ENCODE measurements at regions not wholly inside any gene's neighbourhood (a gene's known extent, or its start where the extent isn't known, plus 50 kb on each side); places are given as distances from the start of the nearest gene placed in this dataset.

- intact Hi-C loops (cut with DNase I; ENCODE audit: low total_unique reads) = no loop called here
- no peak overlapping the region for H3K4me3 ChIP-seq (ENCODE audit: low read depth, poor library complexity, severe bottlenecking)
- TF ChIP-seq POLR2A (IDR thresholded peaks at IDR 0.05) = no peak
- no peak for TF ChIP-seq CTCF (IDR thresholded peaks at IDR 0.05)
- DNase-seq (ENCODE audit: low spot score in 2 of 2) = no peak
- 85 to 90% methylated on average over 3 of the region's 3 CpGs for WGBS, 2 donors
Measured at GRCh38 chr7:109391240-109391639, 821.6 kb downstream of the DNAJB9 start.

- intact Hi-C loops (cut with DNase I; ENCODE audit: low total_unique reads) = no loop called here
- no peak for DNase-seq (ENCODE audit: low spot score in 2 of 2)
- TF ChIP-seq CTCF (IDR thresholded peaks at IDR 0.05) (no peak), POLR2A (IDR thresholded peaks at IDR 0.05) (no peak)
- WGBS, 2 donors = 75 to 92% methylated on average over 1 of the region's 1 CpG
- H3K4me3 ChIP-seq (ENCODE audit: low read depth, poor library complexity, severe bottlenecking) = no peak overlapping the region
Measured at GRCh38 chr7:109402107-109402506, 832.4 kb downstream of the DNAJB9 start.

- TF ChIP-seq CTCF (IDR thresholded peaks at IDR 0.05) (no peak), POLR2A (IDR thresholded peaks at IDR 0.05) (no peak)
- DNase-seq (ENCODE audit: low spot score in 2 of 2) = no peak
- WGBS, 2 donors = 84 to 90% methylated on average over 3 of the region's 3 CpGs
- H3K4me3 ChIP-seq (ENCODE audit: low read depth, poor library complexity, severe bottlenecking) = no peak overlapping the region
- intact Hi-C loops (cut with DNase I; ENCODE audit: low total_unique reads) = no loop called here
Measured at GRCh38 chr7:109407756-109408155, 838.1 kb downstream of the DNAJB9 start.

GRCh38 chr7:109437957-109438356 lies 868.3 kb downstream of the DNAJB9 start:
- WGBS, 2 donors = 82 to 85% methylated on average over 2 of the region's 2 CpGs
- no peak for TF ChIP-seq POLR2A (IDR thresholded peaks at IDR 0.05)
- no peak for TF ChIP-seq CTCF (IDR thresholded peaks at IDR 0.05)
- no peak for DNase-seq (ENCODE audit: low spot score in 2 of 2)
- intact Hi-C loops (cut with DNase I; ENCODE audit: low total_unique reads) = no loop called here
- no peak overlapping the region for H3K4me3 ChIP-seq (ENCODE audit: low read depth, poor library complexity, severe bottlenecking)

- 82 to 89% methylated on average over 1 of the region's 1 CpG for WGBS, 2 donors
- intact Hi-C loops (cut with DNase I; ENCODE audit: low total_unique reads) = no loop called here
- H3K4me3 ChIP-seq (ENCODE audit: low read depth, poor library complexity, severe bottlenecking) = no peak overlapping the region
- TF ChIP-seq POLR2A (IDR thresholded peaks at IDR 0.05) (no peak), CTCF (IDR thresholded peaks at IDR 0.05) (no peak)
- no peak for DNase-seq (ENCODE audit: low spot score in 2 of 2)
Measured at GRCh38 chr7:109449760-109450159, 880.1 kb downstream of the DNAJB9 start.

GRCh38 chr7:109456116-109456515 lies 886.4 kb downstream of the DNAJB9 start:
- intact Hi-C loops (cut with DNase I; ENCODE audit: low total_unique reads) = no loop called here
- no peak for DNase-seq (ENCODE audit: low spot score in 2 of 2)
- TF ChIP-seq POLR2A (IDR thresholded peaks at IDR 0.05) (no peak), CTCF (IDR thresholded peaks at IDR 0.05) (no peak)
- 80 to 83% methylated on average over 3 of the region's 3 CpGs for WGBS, 2 donors
- no peak overlapping the region for H3K4me3 ChIP-seq (ENCODE audit: low read depth, poor library complexity, severe bottlenecking)

Data from lower leg skin (tissue), 4 donors.